Ovary (tissue), 7 donors: ENCODE measurements at regions not wholly inside any gene's neighbourhood (a gene's known extent, or its start where the extent isn't known, plus 50 kb on each side); places are given as distances from the start of the nearest gene placed in this dataset.
"Not testable (repeated sequence)": the region's sequence is repeated elsewhere in the genome, so short reads cannot be mapped to it uniquely, and the experiment has no call there.

Experiments
- DNase-seq, 5 donors: peaks; one replicate each; pipeline ENCODE4 v3.0.0-alpha.2; 2019 to 2020
- H3K27ac ChIP-seq, 2 donors: fragments of 200-600 bp; one replicate each; pipeline versions ENCODE4 v1.5.1 to v1.8.0; 2019 to 2022
- H3K27me3 ChIP-seq: fragments of 200-600 bp; one replicate; pipeline ENCODE4 v1.8.0; 2022
- H3K36me3 ChIP-seq: fragments of 200-600 bp; sonication (generic); one replicate; pipeline ENCODE4 v1.5.1; 2019
- H3K4me1 ChIP-seq: one replicate; pipeline ENCODE4 v1.8.1; 2013; ENCODE audit warnings: mild to moderate bottlenecking, moderate library complexity; ENCODE audit not compliant: insufficient read depth
- H3K4me3 ChIP-seq: fragments of 200-600 bp; sonication (generic); one replicate; pipeline ENCODE4 v1.5.1; 2017
- H3K9me3 ChIP-seq, 2 donors: fragments of 200-600 bp in 1 of 2; sonication (generic) in 1 of 2; one replicate each; pipeline versions ENCODE4 v1.5.1 to v1.8.1; 2013 to 2019; ENCODE audit warnings: mild to moderate bottlenecking in 1 of 2, moderate library complexity in 1 of 2
- CTCF ChIP-seq, 3 donors: fragments of 450-650 bp in 2 of 3; fragments of 200-600 bp in 1 of 3; IDR thresholded peaks; one replicate each; pipeline versions ENCODE4 v1.5.1 to v1.8.0; 2016 to 2022; ENCODE audit warnings: antibody characterized with exemption in 3 of 3, mild to moderate bottlenecking in 1 of 3
- EP300 ChIP-seq: sonication (generic); formaldehyde crosslinking; IDR thresholded peaks from one replicate; pipeline ENCODE4 v1.6.1; 2017; ENCODE audit warnings: antibody characterized with exemption
- POLR2A ChIP-seq: fragments of 450-650 bp; IDR thresholded peaks from one replicate; pipeline ENCODE4 v1.6.1; 2017; ENCODE audit warnings: antibody characterized with exemption, mild to moderate bottlenecking, moderate library complexity
- WGBS, 3 donors: extraction: QIAGEN DNeasy Blood & Tissue Kit in 1 of 3; methylation state at CpG; one replicate each; pipeline versions ENCODE4 v1.1.5 to v1.1.7; 2013 to 2017; 5-methylcytosine and 5-hydroxymethylcytosine counted together
- intact Hi-C, 4 donors: fragments of 100-400 bp; cut with DNase I; formaldehyde crosslinking; loops; one replicate each; pipeline versions ENCODE4 v1.11.0 to v1.15.1; 2022 to 2023
- donor health status: DM: no; HTN: no; CAD: no; lungs with moderate emphysema.
- donor health status: DM: no; HTN: no; CAD: no.
- donor health status: Bipolar disorder and iron deficiency.
- donor health status: DM: no; HTN: no; CAD: no.
- donor health status: DM: yes; HTN: yes; CAD: no.

GRCh38 chr2:224650815-224651439, 65.2 kb downstream of the CCDC195 start:
- TF ChIP-seq EP300 (no peak), CTCF (IDR thresholded peaks at IDR 0.05) (peak; percentile 18 to 63 (median 42))
- no peaks in the 10 kb centered on the region for H3K27me3 ChIP-seq
- no peak overlapping the region for H3K4me3 ChIP-seq
- intact Hi-C loops: loop anchor here in 2 of 4 donors (2.0 to 5.0 kb wide), 2 partner anchors 294 kb away; no protein-coding TSS in a partner anchor
- H3K9me3 ChIP-seq: no peaks in the 10 kb centered on the region
- no peaks in the 10 kb centered on the region for H3K4me1 ChIP-seq
- WGBS, 3 donors: 14 to 23% (median 17%) methylated on average over 6 of the region's 6 CpGs
- no peak overlapping the region for H3K27ac ChIP-seq
- no peaks in the 10 kb centered on the region for H3K36me3 ChIP-seq
- DNase-seq: no peak

GRCh38 chr2:224647684-224648083, 62.5 kb upstream of the CUL3 start:
- not testable (repeated sequence) for H3K4me3 ChIP-seq, H3K27ac ChIP-seq, H3K27me3 ChIP-seq, H3K9me3 ChIP-seq, H3K4me1 ChIP-seq, H3K36me3 ChIP-seq, DNase-seq
- intact Hi-C loops: loop anchor here in 2 of 4 donors (5.0 kb wide), 2 partner anchors 285 to 290 kb away; no protein-coding TSS in a partner anchor
- 89 to 92% (median 91%) methylated on average over 11 of the region's 11 CpGs for WGBS, 3 donors

GRCh38 chr2:224646242-224646846, 61.2 kb upstream of the CUL3 start:
- Histone ChIP-seq H3K27ac (no peak overlapping the region), H3K36me3 (no peaks in the 10 kb centered on the region), H3K4me3 (no peak overlapping the region), H3K9me3 (no peaks in the 10 kb centered on the region), H3K27me3 (no peaks in the 10 kb centered on the region), H3K4me1 (no peaks in the 10 kb centered on the region)
- peak in 1 of 3 donors; percentile 19 for TF ChIP-seq CTCF (IDR thresholded peaks at IDR 0.05)
- no peak for TF ChIP-seq POLR2A
- TF ChIP-seq EP300: no peak
- 38 to 48% (median 38%) methylated on average over 9 of the region's 9 CpGs for WGBS, 3 donors
- DNase-seq: no peak
- intact Hi-C loops: loop anchor here in 2 of 4 donors (5.0 kb wide), 2 partner anchors 284 to 289 kb away; no protein-coding TSS in a partner anchor

GRCh38 chr2:224645722-224646121, 60.6 kb upstream of the CUL3 start:
- 76 to 81% (median 79%) methylated on average over 4 of the region's 4 CpGs for WGBS, 3 donors
- no peak for TF ChIP-seq CTCF (IDR thresholded peaks at IDR 0.05)
- no peak overlapping the region for H3K27ac ChIP-seq
- H3K36me3 ChIP-seq: no peaks in the 10 kb centered on the region
- no peaks in the 10 kb centered on the region for H3K27me3 ChIP-seq
- no peak for DNase-seq
- H3K4me3 ChIP-seq: no peak overlapping the region
- intact Hi-C loops: loop anchor here in 2 of 4 donors (5.0 kb wide), 2 partner anchors 283 to 288 kb away; no protein-coding TSS in a partner anchor
- no peaks in the 10 kb centered on the region for H3K4me1 ChIP-seq
- no peaks in the 10 kb centered on the region for H3K9me3 ChIP-seq

- H3K4me1 ChIP-seq: no peaks in the 10 kb centered on the region
- intact Hi-C loops: no loop called here
- 77 to 82% (median 80%) methylated on average over 4 of the region's 4 CpGs for WGBS, 3 donors
- no peaks in the 10 kb centered on the region for H3K36me3 ChIP-seq
- DNase-seq: no peak
- H3K4me3 ChIP-seq: no peak overlapping the region
- TF ChIP-seq CTCF (IDR thresholded peaks at IDR 0.05) (no peak), EP300 (no peak), POLR2A (no peak)
- H3K27me3 ChIP-seq: no peaks in the 10 kb centered on the region
- no peak overlapping the region for H3K27ac ChIP-seq
- H3K9me3 ChIP-seq: no peaks in the 10 kb centered on the region
Measured at GRCh38 chr2:224640679-224641078, 55.5 kb upstream of the CUL3 start.
